ENCODE measurements at regions not wholly inside any gene's neighbourhood (a gene's known extent, or its start where the extent isn't known, plus 50 kb on each side); places are given as distances from the start of the nearest gene placed in this dataset.

DNA sequence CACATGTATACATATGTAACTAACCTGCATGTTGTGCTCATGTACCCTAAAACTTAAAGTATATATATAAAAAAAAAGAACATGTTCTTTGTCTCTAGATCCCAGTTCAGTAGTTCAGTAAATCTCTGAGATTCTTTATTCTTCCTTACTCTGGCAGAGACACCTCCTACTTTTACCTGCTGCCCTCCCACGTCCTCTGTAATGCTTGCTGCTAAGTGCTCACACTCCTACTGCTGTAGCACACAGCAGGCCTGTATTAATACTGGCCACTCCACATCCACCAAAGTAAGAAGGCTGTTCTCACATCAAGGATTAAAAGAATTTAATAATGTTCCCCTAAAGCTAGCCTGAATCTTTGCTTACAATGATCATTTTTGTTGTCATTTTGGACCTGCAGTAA, 648.4 kb upstream of the EYS start:
- in situ Hi-C loops (cut with MboI) (no loop called here), intact Hi-C loops (cut with micrococcal nuclease; ENCODE audit: unreplicated experiment) (no loop called here)
- H3K4me1 ChIP-seq (ENCODE audit: control insufficient read depth, insufficient read depth, low read length), result no peaks in the 10 kb centered on the region
- POLR2A ChIA-PET, result no interaction called here
- WGBS (ENCODE audit: insufficient coverage, insufficient replicate concordance, low lambda C conversion rate, missing lambda C conversion rate), result 0% methylated on average over 1 of the region's 1 CpG
- H3K79me2 ChIP-seq (ENCODE audit: control insufficient read depth, insufficient read depth, low read length), result no peaks in the 10 kb centered on the region
- BruUV-seq (replicated peaks), result no TSS peak
- no peak overlapping the region for H3K27ac ChIP-seq (ENCODE audit: control insufficient read depth, insufficient read depth)
- CTCF ChIA-PET, result no interaction called here
- no peak for DNase-seq (ENCODE audit: low read depth, low spot score)
- no peak for FAIRE-seq
- no peaks in the 10 kb centered on the region for H4K20me1 ChIP-seq (ENCODE audit: control insufficient read depth, insufficient read depth)
- H3K36me3 ChIP-seq (ENCODE audit: control insufficient read depth in 2 of 2, insufficient read depth in 2 of 2, low read length in 1 of 2), result no peaks in the 10 kb centered on the region
- no peak overlapping the region for H3K4me3 ChIP-seq
- RAD21 ChIA-PET (ENCODE audit: unreplicated experiment), result no interaction called here
- no peak for ATAC-seq
- no peak overlapping the region for H2AFZ ChIP-seq (ENCODE audit: control insufficient read depth, low read depth, low read length)
- H3K4me2 ChIP-seq (ENCODE audit: control insufficient read depth, insufficient read depth), result no peak overlapping the region
- TF ChIP-seq LARP7 (IDR thresholded peaks at IDR 0.05), result no peak
- TF ChIP-seq CHD1 (IDR thresholded peaks at IDR 0.05; ENCODE audit: low read depth, low read length), result no peak
- no peak for TF ChIP-seq FOXM1 (IDR thresholded peaks at IDR 0.05; ENCODE audit: low read depth, low read length)
- no peak for TF ChIP-seq CBX3 (IDR thresholded peaks at IDR 0.05; ENCODE audit: borderline replicate concordance, low read depth)
- TF ChIP-seq ZBED1 (IDR thresholded peaks at IDR 0.05; ENCODE audit: borderline replicate concordance), result no peak
- TF ChIP-seq, protein P1, sequence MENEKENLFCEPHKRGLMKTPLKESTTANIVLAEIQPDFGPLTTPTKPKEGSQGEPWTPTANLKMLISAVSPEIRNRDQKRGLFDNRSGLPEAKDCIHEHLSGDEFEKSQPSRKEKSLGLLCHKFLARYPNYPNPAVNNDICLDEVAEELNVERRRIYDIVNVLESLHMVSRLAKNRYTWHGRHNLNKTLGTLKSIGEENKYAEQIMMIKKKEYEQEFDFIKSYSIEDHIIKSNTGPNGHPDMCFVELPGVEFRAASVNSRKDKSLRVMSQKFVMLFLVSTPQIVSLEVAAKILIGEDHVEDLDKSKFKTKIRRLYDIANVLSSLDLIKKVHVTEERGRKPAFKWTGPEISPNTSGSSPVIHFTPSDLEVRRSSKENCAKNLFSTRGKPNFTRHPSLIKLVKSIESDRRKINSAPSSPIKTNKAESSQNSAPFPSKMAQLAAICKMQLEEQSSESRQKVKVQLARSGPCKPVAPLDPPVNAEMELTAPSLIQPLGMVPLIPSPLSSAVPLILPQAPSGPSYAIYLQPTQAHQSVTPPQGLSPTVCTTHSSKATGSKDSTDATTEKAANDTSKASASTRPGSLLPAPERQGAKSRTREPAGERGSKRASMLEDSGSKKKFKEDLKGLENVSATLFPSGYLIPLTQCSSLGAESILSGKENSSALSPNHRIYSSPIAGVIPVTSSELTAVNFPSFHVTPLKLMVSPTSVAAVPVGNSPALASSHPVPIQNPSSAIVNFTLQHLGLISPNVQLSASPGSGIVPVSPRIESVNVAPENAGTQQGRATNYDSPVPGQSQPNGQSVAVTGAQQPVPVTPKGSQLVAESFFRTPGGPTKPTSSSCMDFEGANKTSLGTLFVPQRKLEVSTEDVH (IDR thresholded peaks at IDR 0.05; ENCODE audit: low read depth, partially characterized antibody), result no peak
- TF ChIP-seq, protein P2, sequence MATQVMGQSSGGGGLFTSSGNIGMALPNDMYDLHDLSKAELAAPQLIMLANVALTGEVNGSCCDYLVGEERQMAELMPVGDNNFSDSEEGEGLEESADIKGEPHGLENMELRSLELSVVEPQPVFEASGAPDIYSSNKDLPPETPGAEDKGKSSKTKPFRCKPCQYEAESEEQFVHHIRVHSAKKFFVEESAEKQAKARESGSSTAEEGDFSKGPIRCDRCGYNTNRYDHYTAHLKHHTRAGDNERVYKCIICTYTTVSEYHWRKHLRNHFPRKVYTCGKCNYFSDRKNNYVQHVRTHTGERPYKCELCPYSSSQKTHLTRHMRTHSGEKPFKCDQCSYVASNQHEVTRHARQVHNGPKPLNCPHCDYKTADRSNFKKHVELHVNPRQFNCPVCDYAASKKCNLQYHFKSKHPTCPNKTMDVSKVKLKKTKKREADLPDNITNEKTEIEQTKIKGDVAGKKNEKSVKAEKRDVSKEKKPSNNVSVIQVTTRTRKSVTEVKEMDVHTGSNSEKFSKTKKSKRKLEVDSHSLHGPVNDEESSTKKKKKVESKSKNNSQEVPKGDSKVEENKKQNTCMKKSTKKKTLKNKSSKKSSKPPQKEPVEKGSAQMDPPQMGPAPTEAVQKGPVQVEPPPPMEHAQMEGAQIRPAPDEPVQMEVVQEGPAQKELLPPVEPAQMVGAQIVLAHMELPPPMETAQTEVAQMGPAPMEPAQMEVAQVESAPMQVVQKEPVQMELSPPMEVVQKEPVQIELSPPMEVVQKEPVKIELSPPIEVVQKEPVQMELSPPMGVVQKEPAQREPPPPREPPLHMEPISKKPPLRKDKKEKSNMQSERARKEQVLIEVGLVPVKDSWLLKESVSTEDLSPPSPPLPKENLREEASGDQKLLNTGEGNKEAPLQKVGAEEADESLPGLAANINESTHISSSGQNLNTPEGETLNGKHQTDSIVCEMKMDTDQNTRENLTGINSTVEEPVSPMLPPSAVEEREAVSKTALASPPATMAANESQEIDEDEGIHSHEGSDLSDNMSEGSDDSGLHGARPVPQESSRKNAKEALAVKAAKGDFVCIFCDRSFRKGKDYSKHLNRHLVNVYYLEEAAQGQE (IDR thresholded peaks at IDR 0.05; ENCODE audit: low read depth, low read length), result no peak
- TF ChIP-seq PAX5 (IDR thresholded peaks at IDR 0.05; ENCODE audit: borderline replicate concordance, low read depth, low read length), result no peak
- no peak for TF ChIP-seq CBX5 (IDR thresholded peaks at IDR 0.05; ENCODE audit: low read depth)
- no peak for TF ChIP-seq SPI1 (IDR thresholded peaks at IDR 0.05; ENCODE audit: borderline replicate concordance, insufficient read depth, low read depth, low read length)
- no peak for TF ChIP-seq STAT3 (IDR thresholded peaks at IDR 0.05; ENCODE audit: low read depth, low read length)
- TF ChIP-seq, protein P3, sequence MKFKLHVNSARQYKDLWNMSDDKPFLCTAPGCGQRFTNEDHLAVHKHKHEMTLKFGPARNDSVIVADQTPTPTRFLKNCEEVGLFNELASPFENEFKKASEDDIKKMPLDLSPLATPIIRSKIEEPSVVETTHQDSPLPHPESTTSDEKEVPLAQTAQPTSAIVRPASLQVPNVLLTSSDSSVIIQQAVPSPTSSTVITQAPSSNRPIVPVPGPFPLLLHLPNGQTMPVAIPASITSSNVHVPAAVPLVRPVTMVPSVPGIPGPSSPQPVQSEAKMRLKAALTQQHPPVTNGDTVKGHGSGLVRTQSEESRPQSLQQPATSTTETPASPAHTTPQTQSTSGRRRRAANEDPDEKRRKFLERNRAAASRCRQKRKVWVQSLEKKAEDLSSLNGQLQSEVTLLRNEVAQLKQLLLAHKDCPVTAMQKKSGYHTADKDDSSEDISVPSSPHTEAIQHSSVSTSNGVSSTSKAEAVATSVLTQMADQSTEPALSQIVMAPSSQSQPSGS (IDR thresholded peaks at IDR 0.05; ENCODE audit: low read length), result no peak
- TF ChIP-seq STAT1 (conservative IDR thresholded peaks at IDR 0.05), result no peak
- TF ChIP-seq RELA (IDR thresholded peaks at IDR 0.05; ENCODE audit: borderline replicate concordance, partially characterized antibody), result no peak
- no peak for TF ChIP-seq TARDBP (IDR thresholded peaks at IDR 0.05; ENCODE audit: borderline replicate concordance)
- TF ChIP-seq GABPA (IDR thresholded peaks at IDR 0.05; ENCODE audit: low read depth), result no peak
- TF ChIP-seq SUZ12 (IDR thresholded peaks at IDR 0.05; ENCODE audit: unreplicated experiment), result no peak
- TF ChIP-seq TBL1XR1 (IDR thresholded peaks at IDR 0.05; ENCODE audit: low read depth, low read length), result no peak
- H3K27me3 ChIP-seq (replicated peaks in 1 of 2; ENCODE audit: control insufficient read depth in 2 of 2, insufficient read depth in 2 of 2, low read length in 1 of 2), result no peaks in the 10 kb centered on the region
- no peak overlapping the region for H3K9ac ChIP-seq (ENCODE audit: control insufficient read depth, insufficient read depth, low read length)
- SMC1A ChIA-PET (ENCODE audit: uncharacterized antibody, unreplicated experiment), result no interaction called here
- no peaks in the 10 kb centered on the region for H3K9me3 ChIP-seq (replicated peaks; ENCODE audit: control insufficient read depth, insufficient read depth, low read length)
